Ishikawa (cell line): ENCODE measurements at regions not wholly inside any gene's neighbourhood (a gene's known extent, or its start where the extent isn't known, plus 50 kb on each side); places are given as distances from the start of the nearest gene placed in this dataset.

Experiments used
- CEBPB ChIP-seq: IDR thresholded peaks from 2 replicates; pipeline ENCODE4 v1.6.1; 2012
- CREB1 ChIP-seq: IDR thresholded peaks from 2 replicates; pipeline ENCODE4 v1.6.1; 2012; ENCODE audit warnings: low read depth
- EGR1 ChIP-seq: IDR thresholded peaks from 2 replicates; pipeline ENCODE4 v1.6.1; 2012
- EP300 ChIP-seq: IDR thresholded peaks from 2 replicates; pipeline ENCODE4 v1.6.1; 2012; ENCODE audit warnings: borderline replicate concordance
- FOXM1 ChIP-seq: IDR thresholded peaks from 2 replicates; pipeline ENCODE4 v1.6.1; 2012; ENCODE audit warnings: low read depth, borderline replicate concordance
- MAX ChIP-seq: IDR thresholded peaks from 2 replicates; pipeline ENCODE4 v1.6.1; 2012
- NFIC ChIP-seq: IDR thresholded peaks from 2 replicates; pipeline ENCODE4 v1.6.1; 2012
- RAD21 ChIP-seq: IDR thresholded peaks from 2 replicates; pipeline ENCODE4 v1.6.1; 2012; ENCODE audit warnings: low read depth
- REST ChIP-seq: IDR thresholded peaks from 2 replicates; pipeline ENCODE4 v1.6.1; 2012; ENCODE audit warnings: low read depth, mild to moderate bottlenecking
- TAF1 ChIP-seq: IDR thresholded peaks from 2 replicates; pipeline ENCODE4 v1.6.1; 2012; ENCODE audit warnings: low read depth, mild to moderate bottlenecking
- TCF12 ChIP-seq: IDR thresholded peaks from 2 replicates; pipeline ENCODE4 v1.6.1; 2012; ENCODE audit warnings: low read depth
- TEAD4 ChIP-seq: IDR thresholded peaks from 2 replicates; pipeline ENCODE4 v1.6.1; 2012
- USF1 ChIP-seq: IDR thresholded peaks from 2 replicates; pipeline ENCODE4 v1.6.1; 2012
- YY1 ChIP-seq: IDR thresholded peaks from 2 replicates; pipeline ENCODE4 v1.6.1; 2012; ENCODE audit warnings: low read depth
- ZBTB7A ChIP-seq: IDR thresholded peaks from 2 replicates; pipeline ENCODE4 v1.6.1; 2012; ENCODE audit warnings: low read depth

GRCh38 chr9:126049896-126050604 lies 276.6 kb upstream of the MVB12B start:
- TF ChIP-seq RAD21 (no peak), REST (no peak), ZBTB7A (no peak)

GRCh38 chr9:126050605-126050990 lies 276.0 kb upstream of the MVB12B start:
- no peak for TF ChIP-seq EGR1
- no peak for TF ChIP-seq CREB1
- TF ChIP-seq TAF1 = no peak
- no peak for TF ChIP-seq MAX

- TF ChIP-seq FOXM1 (no peak), ZBTB7A (no peak), TAF1 (no peak), RAD21 (no peak), TEAD4 (no peak), REST (no peak), USF1 (no peak), EGR1 (no peak), CREB1 (no peak), CEBPB (no peak), NFIC (no peak), YY1 (no peak), MAX (no peak), EP300 (no peak), TCF12 (no peak)
Observed at GRCh38 chr9:126051446-126052130, 275.0 kb upstream of the MVB12B start.

- TF ChIP-seq RAD21 (no peak), EP300 (no peak), REST (no peak), YY1 (no peak)
Observed at GRCh38 chr9:126052791-126053190, 273.8 kb upstream of the MVB12B start.

- TF ChIP-seq CREB1 = no peak
- no peak for TF ChIP-seq RAD21
- TF ChIP-seq YY1 = no peak
- no peak for TF ChIP-seq FOXM1
Observed at GRCh38 chr9:126053913-126054312, 272.7 kb upstream of the MVB12B start.
